Breast epithelium (tissue), 4 donors: ENCODE measurements at regions not wholly inside any gene's neighbourhood (a gene's known extent, or its start where the extent isn't known, plus 50 kb on each side); places are given as distances from the start of the nearest gene placed in this dataset.

Source experiments
- DNase-seq, 2 donors: peaks; one replicate each; pipeline ENCODE4 v3.0.0-alpha.2; 2019; ENCODE audit warnings: low spot score in 2 of 2
- H3K27ac ChIP-seq, 2 donors: fragments of 200-600 bp; sonication (generic) in 1 of 2; one replicate each; pipeline ENCODE4 v1.5.1; 2016 to 2019; ENCODE audit warnings: mild to moderate bottlenecking in 1 of 2
- H3K27me3 ChIP-seq, 2 donors: fragments of 200-600 bp; sonication (generic) in 1 of 2; one replicate each; pipeline versions ENCODE4 v1.5.1 to v1.6.0; 2017 to 2019; ENCODE audit warnings: control low read depth in 1 of 2, mild to moderate bottlenecking in 1 of 2
- H3K36me3 ChIP-seq: fragments of 200-600 bp; one replicate; pipeline ENCODE4 v1.5.1; 2019
- H3K4me1 ChIP-seq, 2 donors: fragments of 200-600 bp; sonication (generic); one replicate each; pipeline ENCODE4 v1.5.1; 2016 to 2019; ENCODE audit warnings: control low read depth in 1 of 2
- H3K4me3 ChIP-seq, 3 donors: fragments of 200-600 bp; sonication (generic); 1 replicate in 2 of 3; 2 replicates in 1 of 3; pipeline ENCODE4 v1.5.1; 2016 to 2019; ENCODE audit warnings: mild to moderate bottlenecking in 3 of 3, moderate library complexity in 2 of 3
- H3K9me3 ChIP-seq, 2 donors: fragments of 200-600 bp; sonication (generic) in 1 of 2; one replicate each; pipeline ENCODE4 v1.5.1; 2016 to 2019; ENCODE audit warnings: control low read depth in 1 of 2
- POLR2A ChIP-seq: fragments of 450-650 bp; IDR thresholded peaks from one replicate; pipeline ENCODE4 v1.6.1; 2016; ENCODE audit warnings: antibody characterized with exemption, mild to moderate bottlenecking, moderate library complexity
- POLR2AphosphoS5 ChIP-seq, 3 donors: sonication (generic); formaldehyde crosslinking; IDR thresholded peaks; one replicate each; pipeline ENCODE4 v1.6.1; 2017; ENCODE audit warnings: antibody characterized with exemption in 3 of 3
- intact Hi-C: fragments of 100-400 bp; cut with DNase I; formaldehyde crosslinking; loops from one replicate; pipeline ENCODE4 v1.15.1; 2023; ENCODE audit warnings: low total_unique reads
- TF ChIP-seq, protein P1 (sequence below), 3 donors: fragments of 450-650 bp; IDR thresholded peaks; one replicate each; pipeline ENCODE4 v1.5.1; 2016 to 2017; ENCODE audit warnings: antibody characterized with exemption in 3 of 3, mild to moderate bottlenecking in 3 of 3, moderate library complexity in 3 of 3

DNA sequence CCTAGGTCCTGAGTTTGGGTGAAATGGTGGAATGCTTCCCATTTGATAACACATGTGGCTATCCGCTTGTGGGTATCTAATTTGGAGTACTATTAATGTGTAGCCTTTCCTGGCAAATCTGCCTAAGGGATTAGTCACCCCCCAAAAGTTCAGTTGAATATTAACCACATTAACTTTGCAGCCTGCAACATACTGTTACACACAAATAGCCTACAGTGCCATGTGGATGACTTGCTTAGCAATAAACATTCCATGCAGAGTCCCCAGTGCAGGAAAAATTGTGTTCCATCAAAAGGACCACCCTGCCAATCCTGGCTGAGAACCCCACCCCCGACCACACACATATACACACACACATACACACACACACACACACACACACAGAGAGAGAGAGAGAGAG lies 303.3 kb upstream of the ESRRG start:
- Histone ChIP-seq H3K36me3 (no peaks in the 10 kb centered on the region), H3K4me3 (no peak overlapping the region), H3K27me3 (no peaks in the 10 kb centered on the region), H3K9me3 (no peaks in the 10 kb centered on the region), H3K4me1 (no peaks in the 10 kb centered on the region), H3K27ac (peak overlapping the region; percentile 40 to 44)
- TF ChIP-seq, protein P1, sequence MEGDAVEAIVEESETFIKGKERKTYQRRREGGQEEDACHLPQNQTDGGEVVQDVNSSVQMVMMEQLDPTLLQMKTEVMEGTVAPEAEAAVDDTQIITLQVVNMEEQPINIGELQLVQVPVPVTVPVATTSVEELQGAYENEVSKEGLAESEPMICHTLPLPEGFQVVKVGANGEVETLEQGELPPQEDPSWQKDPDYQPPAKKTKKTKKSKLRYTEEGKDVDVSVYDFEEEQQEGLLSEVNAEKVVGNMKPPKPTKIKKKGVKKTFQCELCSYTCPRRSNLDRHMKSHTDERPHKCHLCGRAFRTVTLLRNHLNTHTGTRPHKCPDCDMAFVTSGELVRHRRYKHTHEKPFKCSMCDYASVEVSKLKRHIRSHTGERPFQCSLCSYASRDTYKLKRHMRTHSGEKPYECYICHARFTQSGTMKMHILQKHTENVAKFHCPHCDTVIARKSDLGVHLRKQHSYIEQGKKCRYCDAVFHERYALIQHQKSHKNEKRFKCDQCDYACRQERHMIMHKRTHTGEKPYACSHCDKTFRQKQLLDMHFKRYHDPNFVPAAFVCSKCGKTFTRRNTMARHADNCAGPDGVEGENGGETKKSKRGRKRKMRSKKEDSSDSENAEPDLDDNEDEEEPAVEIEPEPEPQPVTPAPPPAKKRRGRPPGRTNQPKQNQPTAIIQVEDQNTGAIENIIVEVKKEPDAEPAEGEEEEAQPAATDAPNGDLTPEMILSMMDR (IDR thresholded peaks at IDR 0.05) = no peak
- TF ChIP-seq POLR2AphosphoS5 (IDR thresholded peaks at IDR 0.05) (no peak), POLR2A (no peak)
- intact Hi-C loops = no loop called here
- DNase-seq = no peak

DNA sequence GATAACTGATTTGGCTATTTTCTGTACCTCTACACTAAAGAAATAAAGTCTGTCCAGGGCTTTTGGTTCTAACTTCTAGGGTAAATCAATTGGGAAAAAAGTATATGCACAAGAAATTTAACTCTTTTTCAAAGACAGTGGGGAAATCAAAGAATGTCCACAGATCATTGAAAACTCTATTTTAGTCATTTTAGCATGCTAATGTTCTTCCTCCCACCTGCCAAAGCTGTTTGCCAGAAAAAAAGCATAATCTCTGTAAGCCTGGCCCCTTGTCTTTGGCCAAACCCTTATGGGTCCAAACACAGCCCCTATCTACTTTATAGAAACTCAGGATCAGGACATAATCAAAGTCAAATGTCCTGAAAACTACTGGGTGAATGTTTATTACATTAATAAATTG lies 302.2 kb upstream of the ESRRG start:
- Histone ChIP-seq H3K4me3 (no peak overlapping the region), H3K27ac (peak overlapping the region in 1 of 2 donors; percentile 9), H3K4me1 (no peaks in the 10 kb centered on the region), H3K9me3 (no peaks in the 10 kb centered on the region), H3K27me3 (no peaks in the 10 kb centered on the region), H3K36me3 (no peaks in the 10 kb centered on the region)
- TF ChIP-seq POLR2A = no peak
- TF ChIP-seq POLR2AphosphoS5 (IDR thresholded peaks at IDR 0.05) = no peak
- TF ChIP-seq, protein P1 (IDR thresholded peaks at IDR 0.05) = no peak
- DNase-seq = no peak
- intact Hi-C loops = no loop called here

DNA sequence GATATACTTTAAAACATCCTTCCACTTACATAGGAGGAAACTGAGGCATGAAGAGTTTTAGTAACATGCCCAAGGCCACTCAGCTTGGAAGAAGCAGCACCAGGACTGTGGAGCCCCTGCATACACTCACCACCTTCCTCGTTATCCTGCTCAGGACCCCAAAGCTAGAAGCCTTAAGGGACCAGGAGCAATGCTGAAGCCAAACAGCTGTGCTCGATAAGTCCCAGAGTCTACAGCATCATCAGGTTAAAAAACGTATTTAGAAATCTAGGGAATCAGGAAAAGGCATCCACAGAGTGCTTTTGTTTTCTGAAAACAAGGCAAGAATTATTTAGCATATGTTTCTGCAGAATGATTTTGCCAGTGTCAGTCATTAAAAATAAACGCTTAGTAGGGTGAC lies 301.7 kb upstream of the ESRRG start:
- TF ChIP-seq POLR2AphosphoS5 (IDR thresholded peaks at IDR 0.05) (no peak), POLR2A (no peak)
- TF ChIP-seq, protein P1 (IDR thresholded peaks at IDR 0.05) = no peak
- no peaks in the 10 kb centered on the region for H3K9me3 ChIP-seq

DNA sequence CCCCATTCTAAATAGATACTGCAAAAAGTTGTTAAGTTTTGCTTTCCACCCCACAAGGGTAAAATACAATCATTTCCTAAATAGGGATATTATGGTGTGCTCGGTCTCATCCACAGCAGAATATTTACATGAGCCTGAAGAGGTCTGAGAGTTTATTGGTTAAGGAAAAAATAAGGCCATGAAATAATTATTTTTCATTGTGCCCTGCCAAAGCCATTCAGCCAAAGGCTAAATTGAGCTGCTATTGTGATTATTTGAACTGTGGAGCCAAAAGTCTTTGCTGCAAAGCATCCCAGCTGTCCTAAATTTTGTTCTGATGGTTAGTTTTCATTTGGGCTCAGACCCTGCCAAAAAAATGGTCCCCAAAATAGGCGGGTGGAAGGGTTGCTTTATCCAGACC lies 298.7 kb upstream of the ESRRG start:
- no peaks in the 10 kb centered on the region for H3K9me3 ChIP-seq
- no peaks in the 10 kb centered on the region for H3K4me1 ChIP-seq
- TF ChIP-seq, protein P1 (IDR thresholded peaks at IDR 0.05) = no peak
- TF ChIP-seq POLR2AphosphoS5 (IDR thresholded peaks at IDR 0.05) (no peak), POLR2A (no peak)
- no peak for DNase-seq
- H3K4me3 ChIP-seq = no peak overlapping the region
- no peaks in the 10 kb centered on the region for H3K27me3 ChIP-seq
- intact Hi-C loops = no loop called here
- no peak overlapping the region for H3K27ac ChIP-seq
- no peaks in the 10 kb centered on the region for H3K36me3 ChIP-seq

More for the DNA sequence above, 301.7 kb upstream of the ESRRG start:
- peak overlapping the region in 1 of 2 donors; percentile 16 for H3K27ac ChIP-seq
- no peaks in the 10 kb centered on the region for H3K36me3 ChIP-seq
- DNase-seq = no peak
- intact Hi-C loops = no loop called here
- no peaks in the 10 kb centered on the region for H3K4me1 ChIP-seq
- no peaks in the 10 kb centered on the region for H3K27me3 ChIP-seq
- H3K4me3 ChIP-seq = no peak overlapping the region

- no peak overlapping the region for H3K27ac ChIP-seq
- intact Hi-C loops = no loop called here
- H3K4me3 ChIP-seq = no peak overlapping the region
- H3K36me3 ChIP-seq = no peaks in the 10 kb centered on the region
- no peaks in the 10 kb centered on the region for H3K27me3 ChIP-seq
- TF ChIP-seq, protein P1 (IDR thresholded peaks at IDR 0.05) = no peak
- TF ChIP-seq POLR2AphosphoS5 (IDR thresholded peaks at IDR 0.05) (no peak), POLR2A (no peak)
- no peaks in the 10 kb centered on the region for H3K4me1 ChIP-seq
- no peak for DNase-seq
- no peaks in the 10 kb centered on the region for H3K9me3 ChIP-seq
These were observed 298.2 kb upstream of the ESRRG start for GRCh38 chr1:217021400-217021799.
